ENCODE measurements at regions not wholly inside any gene's neighbourhood (a gene's known extent, or its start where the extent isn't known, plus 50 kb on each side); places are given as distances from the start of the nearest gene placed in this dataset.

- TF ChIP-seq POLR2A (IDR thresholded peaks at IDR 0.05; ENCODE audit: low read length) (no peak), GATA1 (IDR thresholded peaks at IDR 0.05; ENCODE audit: low read depth, low read length) (no peak)
These were observed 171.2 kb upstream of the MPHOSPH6 start for GRCh38 chr16:82341146-82341669.

Measured in erythroblast (primary cell).